GM23248 (cell line): ENCODE measurements at regions not wholly inside any gene's neighbourhood (a gene's known extent, or its start where the extent isn't known, plus 50 kb on each side); places are given as distances from the start of the nearest gene placed in this dataset.

Experiments used
- EZH2 ChIP-seq: fragments of 200-600 bp; sonication (generic); IDR thresholded peaks from 2 replicates; pipeline ENCODE4 v1.6.1; 2018; ENCODE audit warnings: antibody characterized with exemption, mild to moderate bottlenecking; ENCODE audit not compliant: insufficient read depth, poor library complexity, severe bottlenecking
- EZH2phosphoT487 ChIP-seq: fragments of 200-600 bp; sonication (generic); IDR thresholded peaks from 2 replicates; pipeline ENCODE4 v1.6.1; 2018; ENCODE audit warnings: antibody characterized with exemption, moderate library complexity, mild to moderate bottlenecking, low read depth; ENCODE audit not compliant: insufficient read depth

DNA sequence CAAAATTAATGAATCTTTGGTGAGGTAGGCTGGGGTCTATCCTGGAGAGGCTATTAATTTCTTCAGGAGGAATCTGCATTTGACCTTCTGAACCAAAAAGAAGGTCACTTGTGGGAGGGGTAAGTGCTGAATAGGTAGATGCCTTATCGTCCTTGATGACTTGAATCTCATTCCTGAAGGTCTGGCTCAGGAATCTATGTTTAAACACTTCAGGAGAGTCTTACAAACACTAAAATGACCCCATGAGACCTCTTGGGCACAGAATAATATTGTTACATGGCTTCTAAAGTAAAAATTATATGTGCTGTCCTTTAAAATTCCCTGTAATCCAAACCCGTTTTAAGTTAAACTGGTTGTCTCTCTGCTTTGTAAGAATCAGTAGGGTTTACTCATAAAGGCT lies 55.0 kb upstream of the FGGY start:
- TF ChIP-seq EZH2 (no peak), EZH2phosphoT487 (no peak)
